ENCODE measurements at regions not wholly inside any gene's neighbourhood (a gene's known extent, or its start where the extent isn't known, plus 50 kb on each side); places are given as distances from the start of the nearest gene placed in this dataset.

GRCh38 chr1:213821175-213821942 is 166.4 kb upstream of the PROX1 start:
- no peak for DNase-seq

GRCh38 chr1:213821943-213822334 is 165.8 kb upstream of the PROX1 start:
- DNase-seq: no peak

- DNase-seq: no peak
Measured at GRCh38 chr1:213826891-213827290, 160.9 kb upstream of the PROX1 start.

GRCh38 chr1:213828867-213829266 is 158.9 kb upstream of the PROX1 start:
- no peak for DNase-seq

DNA sequence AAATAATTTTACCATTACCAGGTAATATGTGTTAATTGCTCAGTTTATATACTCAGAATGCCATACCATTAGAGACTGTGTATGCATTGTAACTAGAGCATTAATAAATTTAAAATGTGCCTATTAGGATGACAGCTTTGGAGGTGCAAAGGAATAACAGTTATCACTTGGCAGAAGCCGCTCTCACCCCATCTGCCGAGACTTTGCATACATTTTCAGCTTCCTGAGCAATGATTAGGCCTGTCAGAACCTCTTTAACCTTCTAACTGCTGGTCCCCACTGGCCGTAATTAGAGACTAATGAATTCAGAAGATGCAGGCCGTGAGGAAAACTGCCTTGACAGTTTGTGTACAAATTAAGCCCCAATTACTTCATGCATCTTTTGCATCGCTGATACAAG is 158.0 kb upstream of the PROX1 start:
- no peak for DNase-seq

DNA sequence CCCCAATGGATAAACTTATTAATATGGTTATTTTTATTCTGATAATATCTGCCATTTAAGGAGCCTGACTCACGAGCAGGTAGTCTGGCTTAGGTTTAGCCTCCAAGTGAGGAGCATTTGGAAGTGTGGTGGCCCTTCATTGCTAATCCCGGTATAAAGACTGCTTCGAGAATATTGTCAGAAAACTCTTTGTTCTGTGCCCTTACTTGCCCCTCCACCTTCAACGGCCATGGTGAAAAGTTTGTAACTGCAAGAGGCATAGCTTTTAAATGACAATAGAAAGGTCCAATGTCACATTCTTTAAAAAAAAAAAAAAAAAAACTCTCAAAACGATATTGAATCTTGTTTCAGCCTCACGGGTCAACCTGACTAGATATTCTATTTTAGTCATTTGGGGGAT is 157.4 kb upstream of the PROX1 start:
- no peak for DNase-seq

DNA sequence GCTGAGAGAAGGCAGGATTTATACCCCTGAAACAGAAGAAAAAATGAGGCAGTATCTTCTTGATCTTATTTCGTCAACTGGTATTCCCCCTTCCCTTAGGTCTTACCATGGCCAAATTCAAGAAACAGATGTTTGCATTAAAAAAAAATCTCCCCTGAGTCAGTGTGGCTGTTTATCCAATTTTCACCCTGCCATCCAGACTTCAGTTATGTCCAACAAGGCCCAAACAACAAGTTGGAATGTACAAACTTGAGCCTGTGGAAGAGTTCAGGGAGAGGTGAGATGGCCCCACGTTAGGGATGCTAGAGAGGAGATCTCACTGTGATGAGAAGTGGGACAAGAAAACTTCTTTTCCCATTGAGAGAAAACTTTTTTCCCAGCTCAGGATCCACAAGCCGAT is 147.2 kb upstream of the PROX1 start:
- no peak for DNase-seq

DNA sequence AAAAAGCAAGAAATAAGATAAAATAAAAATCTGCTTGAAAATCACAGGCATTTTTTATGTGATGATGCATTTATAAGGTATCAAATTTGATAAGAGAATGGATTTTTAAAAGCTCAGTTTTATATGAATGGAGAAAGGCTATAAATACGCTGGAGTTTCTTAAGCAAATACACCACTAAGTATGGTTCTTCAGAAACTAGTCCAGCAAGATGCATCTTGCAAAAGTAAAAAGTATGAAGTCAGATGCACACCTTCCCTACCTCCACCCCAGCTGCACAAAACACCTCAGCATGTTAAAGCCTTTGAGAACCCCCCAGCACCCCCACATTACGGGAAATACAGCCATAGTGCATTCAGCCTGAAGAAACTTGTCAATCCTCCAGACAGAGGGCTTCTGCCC is 143.1 kb upstream of the PROX1 start:
- DNase-seq: no peak

- DNase-seq: no peak
Measured at GRCh38 chr1:213852107-213852506, 135.7 kb upstream of the PROX1 start.

- DNase-seq: no peak
Measured at GRCh38 chr1:213858581-213858980, 129.2 kb upstream of the PROX1 start.

DNA sequence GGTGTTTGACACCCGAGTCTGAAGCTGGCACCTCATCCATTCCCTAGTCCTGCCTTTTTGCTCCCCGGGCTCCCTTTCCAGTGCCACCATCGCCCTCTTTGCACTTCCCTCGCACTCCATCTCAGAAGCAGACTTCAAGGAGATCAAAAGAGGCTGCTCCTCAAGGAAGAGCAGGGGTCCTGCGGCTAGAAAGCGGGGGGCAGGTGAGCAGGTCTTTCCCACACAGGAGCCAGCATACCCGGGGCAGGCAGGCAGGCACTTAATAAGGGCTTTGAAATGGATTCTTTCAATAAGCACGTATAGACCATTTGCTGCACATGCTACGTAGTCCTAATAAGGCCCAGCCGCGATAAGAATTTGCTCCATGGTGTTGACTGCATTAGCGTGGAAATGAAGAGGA is 125.9 kb upstream of the PROX1 start:
- no peak for DNase-seq

GRCh38 chr1:213864091-213864490 is 123.7 kb upstream of the PROX1 start:
- DNase-seq: no peak

DNA sequence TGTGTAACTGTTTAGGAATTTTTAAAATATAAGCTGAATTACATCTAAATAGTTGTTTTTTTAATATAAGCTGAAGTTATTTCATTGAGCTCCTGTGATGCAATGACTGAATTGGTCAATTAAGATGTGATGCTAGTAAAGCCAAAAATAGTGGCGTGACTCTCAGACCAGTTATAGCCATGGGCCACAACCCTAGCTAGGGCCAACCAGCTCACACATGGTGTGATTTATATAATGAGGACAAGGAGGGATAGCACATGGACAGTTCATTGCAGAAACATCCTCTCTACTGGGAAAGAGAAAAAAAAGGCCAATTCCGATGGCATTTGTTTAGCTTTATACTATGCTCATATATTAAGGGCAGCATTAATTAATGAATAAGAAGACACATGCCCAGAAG is 119.3 kb upstream of the PROX1 start:
- no peak for DNase-seq

- DNase-seq: no peak
Measured at GRCh38 chr1:213871179-213871578, 116.6 kb upstream of the PROX1 start.

GRCh38 chr1:213874789-213875188 is 113.0 kb upstream of the PROX1 start:
- no peak for DNase-seq

- no peak for DNase-seq
Measured at GRCh38 chr1:213876531-213876930, 111.2 kb upstream of the PROX1 start.

DNA sequence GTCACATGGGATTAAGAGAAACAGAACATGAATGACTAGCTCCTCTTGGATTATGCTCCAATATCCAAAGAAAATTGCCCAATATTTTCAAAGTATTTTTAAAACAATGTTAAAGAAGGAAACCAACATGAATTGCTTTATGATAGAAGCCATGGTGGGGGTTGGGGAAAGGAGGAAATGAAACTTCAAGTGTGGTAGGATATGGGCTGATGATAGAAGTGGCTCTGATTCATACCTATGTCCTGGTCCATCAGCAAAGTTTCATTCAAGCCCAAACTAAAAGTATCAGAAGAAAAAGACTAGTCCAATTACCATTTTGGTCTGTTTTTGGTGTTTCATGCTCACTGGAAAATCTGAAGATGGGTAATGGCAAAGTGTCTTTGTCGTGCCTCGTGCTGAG is 104.2 kb upstream of the PROX1 start:
- DNase-seq: no peak

DNA sequence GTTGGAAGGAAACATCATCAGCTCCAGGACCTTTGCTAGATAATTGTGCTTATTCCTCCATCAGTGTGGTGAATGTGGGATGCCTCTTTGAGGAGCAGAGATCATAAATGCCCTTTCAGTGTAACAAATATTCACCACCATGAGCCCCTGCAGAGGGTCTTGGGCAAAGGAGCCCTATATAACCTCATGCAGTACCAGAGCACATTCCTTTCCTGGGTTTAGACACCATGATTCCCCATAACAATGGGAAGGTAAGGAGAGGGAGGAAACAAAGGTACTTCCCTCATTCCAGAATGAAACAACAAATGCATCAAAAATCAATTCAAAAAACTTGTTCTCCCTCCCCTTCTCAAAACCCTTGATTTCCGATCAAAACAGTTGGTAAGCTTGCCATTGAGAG is 103.4 kb upstream of the PROX1 start:
- no peak for DNase-seq

DNA sequence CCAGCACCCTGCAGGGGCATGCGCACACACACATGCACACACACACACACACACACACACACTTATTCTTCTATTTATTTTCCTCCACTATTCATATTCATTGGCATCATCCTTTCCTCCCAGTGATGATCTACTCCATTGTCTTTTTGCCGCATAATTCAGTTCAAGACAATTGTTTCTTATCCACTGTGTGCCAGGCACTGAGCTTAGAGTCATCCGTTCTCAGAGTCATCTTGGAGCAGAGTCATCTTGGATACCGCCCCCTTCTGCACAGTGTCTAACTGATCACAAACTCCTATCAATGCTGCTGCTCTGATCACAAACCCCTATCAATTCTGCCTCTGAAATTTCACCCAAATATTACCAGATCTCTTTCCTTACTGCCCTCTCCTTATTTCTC is 102.8 kb upstream of the PROX1 start:
- no peak for DNase-seq

DNA sequence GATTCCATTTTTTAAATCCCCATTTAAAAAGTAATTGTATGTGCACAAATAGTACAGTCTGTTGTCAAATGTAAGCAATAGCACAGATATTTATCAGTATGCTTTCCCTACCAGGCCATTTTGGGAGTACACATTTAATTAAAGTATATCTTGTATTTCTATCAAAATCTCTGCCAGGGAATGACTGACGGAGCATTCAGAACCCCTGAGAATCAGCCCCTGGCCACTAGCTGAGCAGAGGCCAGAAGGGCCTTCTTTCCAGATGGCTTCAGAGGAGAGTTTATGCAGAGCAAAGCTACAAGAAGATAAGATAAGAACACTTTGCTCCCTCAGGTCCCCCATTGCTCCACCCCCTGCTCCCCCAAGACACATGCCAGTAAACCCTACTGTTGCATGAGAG is 99.9 kb upstream of the PROX1 start:
- DNase-seq: no peak

DNA sequence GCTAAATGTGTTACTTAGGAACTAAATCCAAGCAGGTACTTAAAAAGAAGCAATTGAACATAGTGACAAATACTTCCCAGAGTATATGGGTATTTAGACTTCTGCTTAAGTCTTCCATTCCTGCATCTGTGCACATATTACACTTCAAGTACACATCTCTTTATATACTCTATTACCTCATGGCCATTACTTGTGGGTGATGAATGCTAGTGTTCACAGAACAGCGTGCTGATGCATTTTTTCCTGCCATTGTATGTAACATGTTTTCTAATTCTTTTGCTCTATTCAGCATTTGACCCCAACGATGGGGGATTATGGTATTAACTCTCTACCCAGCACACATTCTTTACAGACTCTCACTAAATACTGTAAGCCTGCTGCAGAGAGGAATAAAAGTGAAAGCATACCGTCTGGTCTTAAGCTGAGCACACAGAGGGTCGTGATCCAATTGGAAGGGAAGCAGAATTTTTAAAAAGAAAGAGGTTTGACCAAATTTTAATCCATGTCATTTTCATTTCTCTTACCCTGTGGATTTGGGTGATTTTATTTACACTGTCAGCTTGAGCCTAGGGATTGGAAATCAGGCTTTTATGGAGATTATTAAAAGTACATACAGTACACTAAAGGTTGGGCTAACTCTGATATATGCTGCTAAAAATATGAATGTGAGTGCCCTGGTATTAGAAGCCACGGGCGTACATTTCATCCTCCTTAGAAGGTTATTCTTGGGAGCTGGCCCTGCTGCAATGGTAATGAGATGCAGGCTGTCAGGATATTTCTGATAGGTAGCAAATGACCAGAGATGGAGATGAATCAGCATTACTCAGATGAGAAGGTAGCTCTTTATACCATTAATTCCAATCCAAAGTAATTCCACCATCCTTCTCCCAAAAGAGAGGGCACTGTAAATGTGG is 95.5 kb upstream of the PROX1 start:
- DNase-seq: no peak

GRCh38 chr1:213898684-213899083 is 89.1 kb upstream of the PROX1 start:
- DNase-seq: no peak

DNA sequence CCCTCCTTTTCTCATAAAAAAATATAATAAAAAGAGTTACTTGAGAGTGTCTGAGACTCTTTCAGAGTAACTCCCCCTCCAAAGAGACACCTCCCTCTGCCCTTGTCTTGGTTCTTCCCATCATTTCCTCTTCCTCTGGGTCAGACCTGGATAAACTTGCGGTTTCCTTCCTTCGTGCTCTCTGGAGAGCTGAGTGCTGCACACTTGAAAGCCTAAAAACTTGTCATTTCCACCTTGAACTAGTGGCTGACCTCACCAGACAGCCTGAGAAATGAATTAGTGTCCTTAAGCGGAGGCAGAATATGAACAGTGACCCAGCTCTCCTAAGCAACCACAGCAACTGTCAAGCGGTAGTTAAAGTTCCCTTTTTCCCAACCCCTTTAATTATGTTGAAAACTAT is 88.4 kb upstream of the PROX1 start:
- no peak for DNase-seq

DNA sequence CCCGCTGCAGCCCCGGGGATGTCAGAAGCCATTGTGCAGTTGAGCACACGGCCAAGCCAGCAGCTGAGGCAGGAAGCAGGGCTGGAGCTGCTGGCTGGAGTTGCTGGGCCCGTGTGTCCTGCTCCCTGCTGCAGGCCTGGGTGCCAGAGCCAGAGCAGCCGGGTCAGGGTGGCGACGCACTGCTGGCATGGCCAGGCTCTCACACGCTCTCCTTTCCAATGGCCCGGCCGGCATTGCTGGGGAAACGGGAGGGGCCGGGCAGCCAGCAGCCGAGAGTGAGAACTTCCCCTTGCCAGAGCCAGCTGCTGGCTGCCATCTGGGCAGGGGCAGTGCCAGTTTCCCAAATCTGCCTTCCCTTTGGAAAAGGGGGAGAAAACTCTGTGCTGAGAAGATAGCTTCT is 82.4 kb upstream of the PROX1 start:
- no peak for DNase-seq
